HK-2 (cell line): ENCODE measurements at regions not wholly inside any gene's neighbourhood (a gene's known extent, or its start where the extent isn't known, plus 50 kb on each side); places are given as distances from the start of the nearest gene placed in this dataset.

ENCODE experiments used
- DNase-seq: peaks from one replicate; pipeline ENCODE4 v3.0.0-alpha.2; 2018; ENCODE audit not compliant: unreplicated experiment

- DNase-seq, result no peak
Measured at GRCh38 chr2:225137971-225138370, 95.7 kb upstream of the DOCK10 start.

- DNase-seq, result no peak
Measured at GRCh38 chr2:225136552-225136951, 94.3 kb upstream of the DOCK10 start.

- no peak for DNase-seq
Measured at GRCh38 chr2:225131898-225132297, 89.6 kb upstream of the DOCK10 start.

- DNase-seq, result no peak
Measured at GRCh38 chr2:225130093-225130492, 87.8 kb upstream of the DOCK10 start.

GRCh38 chr2:225124311-225125017 lies 82.2 kb upstream of the DOCK10 start:
- DNase-seq, result no peak

GRCh38 chr2:225122583-225123486 lies 80.6 kb upstream of the DOCK10 start:
- DNase-seq, result no peak

GRCh38 chr2:225122007-225122406 lies 79.7 kb upstream of the DOCK10 start:
- DNase-seq, result no peak

- DNase-seq, result no peak
Measured at GRCh38 chr2:225120186-225120585, 77.9 kb upstream of the DOCK10 start.

GRCh38 chr2:225117051-225117716 lies 74.9 kb upstream of the DOCK10 start:
- no peak for DNase-seq

- no peak for DNase-seq
Measured at GRCh38 chr2:225114786-225115323, 72.6 kb upstream of the DOCK10 start.

GRCh38 chr2:225113371-225114015 lies 71.2 kb upstream of the DOCK10 start:
- DNase-seq, result no peak

GRCh38 chr2:225112362-225113126 lies 70.3 kb upstream of the DOCK10 start:
- DNase-seq, result no peak

- DNase-seq, result no peak
Measured at GRCh38 chr2:225108805-225109204, 66.5 kb upstream of the DOCK10 start.

GRCh38 chr2:225104971-225105370 lies 62.7 kb upstream of the DOCK10 start:
- DNase-seq, result no peak

GRCh38 chr2:225104321-225104720 lies 62.1 kb upstream of the DOCK10 start:
- no peak for DNase-seq

GRCh38 chr2:225103737-225104141 lies 61.5 kb upstream of the DOCK10 start:
- DNase-seq, result no peak

- DNase-seq, result peak; percentile 18
Measured at GRCh38 chr2:225100856-225101294, 58.6 kb upstream of the DOCK10 start.

- DNase-seq, result no peak
Measured at GRCh38 chr2:225100269-225100668, 58.0 kb upstream of the DOCK10 start.

GRCh38 chr2:225097035-225097434 lies 54.8 kb upstream of the DOCK10 start:
- DNase-seq, result no peak
